SJSA1 (cell line): ENCODE measurements at regions not wholly inside any gene's neighbourhood (a gene's known extent, or its start where the extent isn't known, plus 50 kb on each side); places are given as distances from the start of the nearest gene placed in this dataset.
"Not testable (repeated sequence)": the region's sequence is repeated elsewhere in the genome, so short reads cannot be mapped to it uniquely, and the experiment has no call there.

Experiments used
- DNase-seq, 2 experiments: peaks; one replicate each; pipeline ENCODE4 v3.0.0-alpha.2; 2015 to 2020; ENCODE audit warnings: low spot score in 2 of 2, low read depth in 1 of 2
- H3K27ac ChIP-seq: fragments of 250-450 bp; sonication (Bioruptor Pico); 2 replicates; pipeline ENCODE4 v1.5.1; 2020; ENCODE audit warnings: mild to moderate bottlenecking, moderate library complexity
- H3K27me3 ChIP-seq: fragments of 250-450 bp; sonication (Bioruptor Pico); replicated peaks from 2 replicates; pipeline ENCODE4 v1.5.1; 2020; ENCODE audit warnings: mild to moderate bottlenecking, moderate library complexity
- H3K36me3 ChIP-seq: fragments of 250-450 bp; sonication (Bioruptor Pico); 2 replicates; pipeline ENCODE4 v1.5.1; 2020; ENCODE audit warnings: mild to moderate bottlenecking
- H3K4me1 ChIP-seq: fragments of 250-450 bp; sonication (Bioruptor Pico); replicated peaks from 2 replicates; pipeline ENCODE4 v1.6.1; 2021; ENCODE audit warnings: mild to moderate bottlenecking
- H3K4me3 ChIP-seq: fragments of 250-450 bp; sonication (Bioruptor Pico); 2 replicates; pipeline ENCODE4 v1.5.1; 2020; ENCODE audit warnings: mild to moderate bottlenecking
- H3K9me3 ChIP-seq: fragments of 250-450 bp; sonication (Bioruptor Pico); replicated peaks from 2 replicates; pipeline ENCODE4 v1.5.1; 2020; ENCODE audit warnings: mild to moderate bottlenecking

DNA sequence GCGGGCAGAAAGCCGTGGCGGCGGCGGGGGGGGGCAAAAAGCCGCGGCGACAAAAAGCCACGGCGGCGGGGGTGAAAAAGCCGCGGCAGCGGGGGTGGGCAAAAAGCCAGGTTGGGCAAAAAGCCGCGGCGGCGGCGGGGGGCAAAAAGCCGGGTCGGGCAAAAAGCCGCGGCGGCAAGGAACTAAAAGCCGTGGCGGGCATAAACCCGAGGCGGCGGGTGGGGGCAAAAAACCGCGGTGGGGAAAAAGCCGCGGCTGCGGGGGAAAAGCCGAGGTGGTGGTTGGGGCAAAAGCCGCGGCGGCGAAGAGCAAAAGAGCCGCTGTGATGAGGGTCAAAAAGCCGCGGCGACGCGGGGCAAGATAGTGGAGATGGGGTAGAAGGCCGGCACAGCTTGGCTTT, 1834.2 kb downstream of the FOXD4L5 start:
- not testable (repeated sequence) for H3K4me1 ChIP-seq, H3K4me3 ChIP-seq, H3K9me3 ChIP-seq, DNase-seq, H3K27me3 ChIP-seq, H3K36me3 ChIP-seq, H3K27ac ChIP-seq

DNA sequence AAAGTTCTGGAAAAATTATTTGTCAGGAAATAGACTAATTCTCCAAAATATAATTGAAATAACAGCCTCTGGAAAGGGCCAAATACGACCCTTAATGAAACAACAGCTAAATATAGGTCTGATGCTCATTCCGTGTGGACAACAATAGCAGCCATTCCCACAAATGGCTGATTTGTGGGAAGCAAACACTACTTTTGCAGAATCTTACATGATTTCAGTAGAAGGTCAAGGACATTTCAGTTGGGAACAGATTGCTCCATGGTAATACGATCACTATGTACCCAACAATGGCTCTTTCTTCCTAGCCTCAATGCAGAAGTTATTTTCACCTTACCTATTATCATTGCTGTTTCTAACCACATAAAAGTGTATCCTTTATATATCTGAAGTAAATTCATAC, 1859.9 kb downstream of the FOXD4L5 start:
- not testable (repeated sequence) for H3K9me3 ChIP-seq, DNase-seq, H3K27ac ChIP-seq, H3K4me1 ChIP-seq, H3K4me3 ChIP-seq, H3K36me3 ChIP-seq, H3K27me3 ChIP-seq

DNA sequence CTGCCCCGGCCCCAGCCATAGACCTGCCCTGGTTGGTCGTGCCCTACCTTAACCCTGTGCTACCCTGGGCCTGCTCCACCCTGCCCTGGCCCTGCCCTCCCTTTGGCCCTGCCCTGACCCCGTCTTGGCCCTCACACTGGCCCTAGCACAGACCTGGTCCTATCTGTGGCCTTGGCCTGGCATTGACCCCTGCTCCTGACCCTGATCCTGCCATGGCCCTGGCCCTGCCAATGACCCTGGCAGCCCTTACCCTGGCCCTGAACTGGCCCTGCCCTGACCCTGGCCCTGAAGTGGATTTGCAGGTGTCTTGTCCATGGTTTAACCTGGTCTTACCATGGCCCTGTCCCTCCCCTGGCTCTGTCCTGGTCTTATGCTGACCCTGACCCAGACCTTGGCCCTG, 1894.1 kb downstream of the FOXD4L5 start:
- H3K9me3 ChIP-seq, H3K27ac ChIP-seq, H3K36me3 ChIP-seq, DNase-seq, H3K27me3 ChIP-seq, H3K4me3 ChIP-seq, H3K4me1 ChIP-seq: not testable (repeated sequence)

GRCh38 chr9:63385479-63385878, 1899.5 kb downstream of the FOXD4L5 start:
- not testable (repeated sequence) for H3K36me3 ChIP-seq, H3K27ac ChIP-seq, H3K4me1 ChIP-seq, H3K9me3 ChIP-seq, H3K4me3 ChIP-seq, H3K27me3 ChIP-seq, DNase-seq

DNA sequence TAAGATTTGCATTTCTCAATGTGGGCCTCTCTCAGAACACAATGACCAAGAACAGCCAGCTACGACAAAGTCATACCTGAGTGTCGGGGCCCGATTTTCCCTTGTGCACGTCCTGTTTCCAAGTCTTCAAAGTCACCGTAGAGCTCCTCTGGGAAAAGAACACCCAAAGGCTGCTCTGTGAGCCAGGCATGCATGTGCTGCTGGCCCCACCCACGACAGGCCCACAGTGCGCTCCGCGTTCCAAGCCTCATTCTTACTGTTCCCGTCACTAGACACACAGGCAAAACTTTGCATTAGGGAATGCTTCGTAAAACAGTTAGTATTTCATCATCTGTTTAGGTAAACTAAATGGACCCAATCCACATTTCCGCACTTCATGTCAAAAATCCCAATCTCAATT, 1905.1 kb downstream of the FOXD4L5 start:
- H3K27me3 ChIP-seq, H3K27ac ChIP-seq, H3K36me3 ChIP-seq, H3K9me3 ChIP-seq, H3K4me3 ChIP-seq, DNase-seq, H3K4me1 ChIP-seq: not testable (repeated sequence)

DNA sequence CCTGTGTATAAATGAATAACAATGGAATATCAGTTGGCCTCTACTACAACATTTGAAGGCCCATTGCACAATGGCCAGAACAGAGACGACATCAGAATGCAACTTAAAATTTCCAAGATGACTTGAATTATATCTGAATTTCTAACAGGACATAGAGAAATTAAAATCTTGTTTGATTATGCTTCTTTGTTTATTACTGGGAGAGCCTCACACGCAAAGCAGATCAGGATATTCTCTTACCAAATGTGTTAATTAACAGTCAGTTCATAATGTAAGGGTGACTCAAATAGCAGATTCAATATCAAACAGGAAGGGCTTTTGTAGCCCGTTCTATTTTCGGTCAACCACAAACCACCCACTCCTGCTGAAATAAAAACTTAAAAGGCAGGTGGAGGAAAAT, 1930.8 kb downstream of the FOXD4L5 start:
- not testable (repeated sequence) for H3K4me3 ChIP-seq, H3K27me3 ChIP-seq, H3K36me3 ChIP-seq, DNase-seq, H3K27ac ChIP-seq, H3K9me3 ChIP-seq, H3K4me1 ChIP-seq

DNA sequence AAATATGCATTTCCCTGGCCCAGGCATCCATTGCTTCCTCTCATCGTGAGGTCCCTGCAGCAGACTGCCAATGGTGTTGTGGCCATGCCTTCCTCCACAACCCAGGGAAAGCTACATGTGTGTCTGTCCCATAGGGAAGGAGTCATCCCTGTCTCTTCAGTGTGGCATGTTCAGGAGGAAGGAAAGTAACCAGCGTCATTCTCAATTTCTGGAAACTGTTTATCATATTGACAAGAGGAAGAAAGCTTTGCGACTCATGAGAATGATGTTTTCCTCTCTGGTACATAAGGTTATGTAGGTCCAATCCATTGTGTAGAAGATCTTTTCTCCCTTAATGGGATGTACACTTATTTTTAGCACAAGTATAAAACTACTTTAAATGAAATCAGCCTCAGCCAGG, 1937.7 kb downstream of the FOXD4L5 start:
- H3K27ac ChIP-seq, result peak overlapping the region; percentile 59
- H3K36me3 ChIP-seq, H3K27me3 ChIP-seq: not testable (repeated sequence)

GRCh38 chr9:63346310-63347048, 1938.5 kb downstream of the FOXD4L5 start:
- not testable (repeated sequence) for H3K27ac ChIP-seq, H3K4me1 ChIP-seq, H3K9me3 ChIP-seq, H3K4me3 ChIP-seq, H3K27me3 ChIP-seq, H3K36me3 ChIP-seq
- DNase-seq, result peak; percentile 67 to 81

More for the DNA sequence above, 1937.7 kb downstream of the FOXD4L5 start:
- DNase-seq, H3K9me3 ChIP-seq, H3K4me3 ChIP-seq, H3K4me1 ChIP-seq: not testable (repeated sequence)

GRCh38 chr9:63344408-63344807, 1940.6 kb downstream of the FOXD4L5 start:
- H3K27me3 ChIP-seq, H3K36me3 ChIP-seq, H3K27ac ChIP-seq, DNase-seq, H3K9me3 ChIP-seq, H3K4me3 ChIP-seq, H3K4me1 ChIP-seq: not testable (repeated sequence)

DNA sequence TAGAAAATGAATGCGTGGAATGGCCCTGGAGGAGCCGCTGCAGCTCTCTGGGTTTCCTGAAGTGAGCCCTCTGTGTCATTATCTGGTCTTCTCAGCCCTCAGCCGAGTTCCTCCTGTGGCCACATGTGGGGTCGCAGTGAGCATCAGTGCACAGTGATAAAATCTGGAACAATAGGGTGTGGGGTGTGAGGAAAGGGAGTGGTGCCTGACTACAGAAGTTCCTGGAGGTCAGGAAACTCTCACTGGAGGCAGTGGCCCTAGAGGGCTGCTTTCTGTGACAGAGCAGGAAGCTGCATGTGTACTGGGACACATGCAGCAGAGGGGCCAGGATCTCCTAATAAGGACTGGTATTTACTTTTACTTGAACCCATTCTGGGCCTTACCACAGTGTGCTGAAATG, 1942.5 kb downstream of the FOXD4L5 start:
- H3K9me3 ChIP-seq, H3K4me1 ChIP-seq, H3K27ac ChIP-seq, H3K36me3 ChIP-seq, H3K4me3 ChIP-seq, H3K27me3 ChIP-seq: not testable (repeated sequence)
- DNase-seq, result peak; percentile 77 to 78

DNA sequence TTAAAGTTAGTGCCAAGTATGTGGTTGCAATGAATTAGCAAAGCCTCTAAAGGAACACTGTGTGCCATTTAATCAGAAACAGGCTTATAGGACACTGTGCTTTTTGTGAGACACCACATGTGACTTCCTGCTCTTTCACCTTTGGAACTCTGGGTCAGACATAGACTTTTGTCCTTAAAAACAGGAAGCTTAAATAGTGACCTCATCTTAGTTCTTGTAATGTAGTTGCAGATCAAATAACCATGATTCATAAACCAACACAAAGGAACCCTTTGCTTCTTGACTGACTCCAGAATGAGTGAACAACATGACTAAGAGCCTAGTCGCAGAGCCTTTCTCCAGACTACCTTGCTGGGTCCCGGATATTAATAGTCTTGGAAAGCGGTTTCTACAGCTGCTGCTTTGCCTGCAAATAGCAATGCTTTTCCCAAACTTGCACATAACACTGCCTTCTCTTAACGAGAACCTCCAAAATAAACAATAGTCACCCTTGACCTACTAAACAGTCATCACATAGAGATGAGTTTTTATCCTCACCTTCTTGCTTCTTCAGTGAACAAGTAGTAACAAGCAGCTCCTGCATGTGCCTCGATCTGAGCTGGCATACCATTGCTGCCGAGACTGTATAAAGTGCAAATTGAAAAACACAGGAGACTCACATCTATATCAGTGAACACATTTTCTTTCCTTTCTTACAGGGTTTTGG, 1947.0 kb downstream of the FOXD4L5 start:
- not testable (repeated sequence) for H3K27me3 ChIP-seq, H3K4me1 ChIP-seq, H3K9me3 ChIP-seq, H3K36me3 ChIP-seq, H3K4me3 ChIP-seq
- peak; percentile 34 to 47 for DNase-seq
- 0 out of 2 replicates have a peak overlapping the region, but pooled peaks have one; percentile 52 for H3K27ac ChIP-seq

DNA sequence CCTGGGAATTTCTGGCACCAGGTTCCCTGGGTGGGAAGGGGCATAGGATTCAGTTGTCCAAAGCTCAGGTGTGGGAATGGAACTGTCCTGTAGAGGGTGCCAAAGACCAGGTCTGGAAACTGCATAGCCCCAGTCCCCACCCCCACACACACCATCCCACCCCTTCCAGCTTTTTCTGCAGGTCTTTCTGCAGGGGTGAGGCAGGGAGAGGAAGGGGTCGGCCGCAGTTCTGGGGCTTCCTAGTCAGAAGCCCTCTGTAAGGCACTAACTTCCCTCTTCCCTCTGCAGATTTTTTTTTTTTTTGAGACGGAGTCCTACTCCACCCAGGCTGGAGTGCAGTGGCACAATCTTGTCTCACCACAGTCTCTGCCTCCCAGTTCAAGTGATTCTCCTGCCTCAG, 1949.7 kb downstream of the FOXD4L5 start:
- not testable (repeated sequence) for H3K9me3 ChIP-seq, H3K27ac ChIP-seq, DNase-seq, H3K27me3 ChIP-seq, H3K36me3 ChIP-seq, H3K4me1 ChIP-seq, H3K4me3 ChIP-seq

GRCh38 chr9:63334187-63334586, 1950.8 kb downstream of the FOXD4L5 start:
- not testable (repeated sequence) for H3K36me3 ChIP-seq, H3K9me3 ChIP-seq, H3K27me3 ChIP-seq, DNase-seq, H3K27ac ChIP-seq, H3K4me3 ChIP-seq, H3K4me1 ChIP-seq

DNA sequence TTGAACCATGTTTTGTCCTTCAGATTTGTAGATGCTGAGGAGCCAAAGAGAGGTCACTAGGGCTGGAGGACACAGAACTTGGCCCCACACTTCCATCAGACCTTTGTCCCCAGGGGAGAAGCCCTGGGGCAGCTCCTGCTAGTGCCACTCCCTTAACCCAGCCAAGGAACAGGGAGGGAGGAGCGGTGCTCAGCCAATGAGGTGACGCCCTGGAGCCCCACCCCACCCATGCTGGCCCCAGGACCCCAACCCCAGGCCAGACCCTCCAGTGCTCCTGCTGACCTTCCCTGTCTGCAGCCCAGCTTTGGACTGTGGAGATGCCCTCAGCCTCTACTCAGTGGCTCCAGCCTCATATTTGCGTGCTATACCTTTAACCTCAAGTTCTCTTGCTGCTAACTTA, 1951.9 kb downstream of the FOXD4L5 start:
- H3K4me3 ChIP-seq, H3K27ac ChIP-seq, DNase-seq, H3K9me3 ChIP-seq, H3K36me3 ChIP-seq, H3K4me1 ChIP-seq, H3K27me3 ChIP-seq: not testable (repeated sequence)

GRCh38 chr9:63328313-63328712, 1956.7 kb downstream of the FOXD4L5 start:
- H3K9me3 ChIP-seq, DNase-seq, H3K27me3 ChIP-seq, H3K4me3 ChIP-seq, H3K27ac ChIP-seq, H3K4me1 ChIP-seq, H3K36me3 ChIP-seq: not testable (repeated sequence)
